ENCODE measurements at regions not wholly inside any gene's neighbourhood (a gene's known extent, or its start where the extent isn't known, plus 50 kb on each side); places are given as distances from the start of the nearest gene placed in this dataset.
A peak's percentile ranks its signal among the peaks of the same experiment; 100 is the strongest.

GRCh38 chr1:84090447-84091245 is 53.4 kb upstream of the PRKACB start:
- no peaks in the 10 kb centered on the region for H3K27me3 Mint-ChIP-seq
- peaks cover 38% of the 10 kb centered on the region for H3K4me1 Mint-ChIP-seq (ENCODE audit: low read depth)
- peak overlapping the region; percentile 58 for H3K4me3 Mint-ChIP-seq
- H3K27ac Mint-ChIP-seq, result peak overlapping the region; percentile 78
- H3K36me3 Mint-ChIP-seq (ENCODE audit: low read depth), result peaks cover 2% of the 10 kb centered on the region
- DNase-seq, result no peak
- H3K9me3 Mint-ChIP-seq, result no peaks in the 10 kb centered on the region

DNA sequence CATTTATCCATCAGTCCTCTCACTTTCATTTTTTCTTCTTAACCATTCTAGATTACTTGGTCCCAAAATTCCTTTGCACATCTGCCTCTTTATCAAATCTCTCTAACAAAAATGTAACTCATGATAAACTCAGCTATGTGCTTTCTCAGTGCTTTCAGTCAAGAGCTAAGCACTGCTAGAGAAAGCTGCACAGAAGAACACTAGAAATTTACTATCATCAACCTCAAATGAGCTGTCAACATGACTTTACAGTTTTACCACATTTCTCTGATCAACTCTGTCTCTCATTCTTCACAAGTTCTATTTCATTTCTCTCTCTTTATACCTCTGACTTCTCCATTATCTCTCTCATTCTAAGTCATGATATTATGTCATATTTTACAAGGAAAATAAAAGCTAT is 54.2 kb upstream of the PRKACB start:
- Mint-ChIP-seq H3K36me3 (ENCODE audit: low read depth) (no peaks in the 10 kb centered on the region), H3K9me3 (no peaks in the 10 kb centered on the region), H3K4me3 (no peak overlapping the region), H3K27ac (peak overlapping the region; percentile 35), H3K27me3 (no peaks in the 10 kb centered on the region), H3K4me1 (ENCODE audit: low read depth) (peaks cover 38% of the 10 kb centered on the region)
- no peak for DNase-seq

DNA sequence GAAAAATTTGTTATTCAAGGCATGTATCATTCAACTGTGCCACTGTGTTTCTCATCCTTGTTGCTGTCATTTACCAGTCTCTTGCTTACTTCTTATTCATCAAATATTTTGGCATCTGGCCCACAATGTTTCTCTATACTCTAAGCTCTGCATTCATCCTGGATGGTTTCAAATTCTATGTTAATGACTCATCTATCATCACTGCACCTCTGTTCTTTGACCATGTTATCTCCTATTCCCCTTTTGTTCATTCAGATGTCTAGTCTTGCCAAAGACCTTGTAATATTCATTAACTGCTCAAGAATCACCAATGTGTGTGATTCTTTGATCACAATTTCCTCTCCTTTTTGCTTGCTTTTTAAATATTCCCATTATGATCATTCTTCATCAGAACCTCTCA is 54.6 kb upstream of the PRKACB start:
- Mint-ChIP-seq H3K4me3 (no peak overlapping the region), H3K27me3 (no peaks in the 10 kb centered on the region), H3K4me1 (ENCODE audit: low read depth) (peaks cover 38% of the 10 kb centered on the region), H3K9me3 (no peaks in the 10 kb centered on the region), H3K36me3 (ENCODE audit: low read depth) (no peaks in the 10 kb centered on the region), H3K27ac (peak overlapping the region; percentile 35)
- DNase-seq, result no peak

DNA sequence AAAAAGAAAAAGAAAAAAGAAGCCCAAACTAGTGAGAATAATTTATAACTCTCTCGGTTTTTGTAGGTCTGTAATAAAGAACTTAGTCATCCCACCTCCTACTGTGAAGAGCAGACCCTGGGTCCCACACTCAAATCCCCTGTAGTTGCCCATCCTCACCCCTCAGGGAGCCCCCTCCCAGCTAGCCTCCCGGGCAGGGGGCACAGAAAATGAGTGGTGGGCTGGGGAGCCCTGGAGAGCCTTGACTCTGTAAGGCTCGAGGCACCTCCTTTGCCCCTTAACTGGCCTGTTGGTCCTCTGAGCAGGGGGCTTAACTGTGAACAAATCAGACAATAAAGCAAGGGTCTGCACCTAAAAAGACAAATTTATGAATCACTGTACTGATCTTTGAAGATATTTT is 57.5 kb upstream of the PRKACB start:
- Mint-ChIP-seq H3K27me3 (peaks cover 2% of the 10 kb centered on the region), H3K36me3 (ENCODE audit: low read depth) (no peaks in the 10 kb centered on the region), H3K9me3 (no peaks in the 10 kb centered on the region), H3K4me1 (ENCODE audit: low read depth) (peaks cover 30% of the 10 kb centered on the region), H3K27ac (no peak overlapping the region), H3K4me3 (no peak overlapping the region)
- no peak for DNase-seq

GRCh38 chr1:84086189-84086588 is 57.9 kb upstream of the PRKACB start:
- H3K27ac Mint-ChIP-seq, result no peak overlapping the region
- H3K9me3 Mint-ChIP-seq, result no peaks in the 10 kb centered on the region
- H3K4me3 Mint-ChIP-seq, result no peak overlapping the region
- peak; percentile 24 for DNase-seq
- H3K36me3 Mint-ChIP-seq (ENCODE audit: low read depth), result no peaks in the 10 kb centered on the region
- H3K4me1 Mint-ChIP-seq (ENCODE audit: low read depth), result peaks cover 27% of the 10 kb centered on the region
- H3K27me3 Mint-ChIP-seq, result peaks cover 2% of the 10 kb centered on the region

- Mint-ChIP-seq H3K4me1 (ENCODE audit: low read depth) (peaks cover 8% of the 10 kb centered on the region), H3K4me3 (no peak overlapping the region), H3K9me3 (no peaks in the 10 kb centered on the region), H3K27ac (no peak overlapping the region), H3K27me3 (peaks cover 5% of the 10 kb centered on the region), H3K36me3 (ENCODE audit: low read depth) (no peaks in the 10 kb centered on the region)
- DNase-seq, result no peak
Observed at GRCh38 chr1:84083307-84083706, 60.8 kb upstream of the PRKACB start.

DNA sequence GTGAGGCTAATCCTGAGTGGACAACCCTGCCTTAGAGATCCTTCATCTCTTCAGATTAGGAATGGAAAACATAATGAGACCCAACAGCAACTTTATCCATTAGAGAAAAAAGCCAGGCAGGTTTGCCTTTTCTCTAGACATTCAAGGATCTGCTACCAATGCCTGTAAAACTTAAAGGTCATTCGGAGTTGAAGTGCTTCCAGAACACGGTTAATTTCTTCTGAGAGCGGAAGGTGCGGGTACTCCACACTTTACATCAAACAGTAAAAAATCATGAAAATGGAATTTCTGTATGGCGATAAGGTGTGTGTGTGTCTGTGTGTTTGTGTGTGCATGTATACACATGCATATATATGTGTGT is 65.2 kb upstream of the PRKACB start:
- peaks cover 16% of the 10 kb centered on the region for H3K4me1 Mint-ChIP-seq (ENCODE audit: low read depth)
- no peak for DNase-seq
- peak overlapping the region; percentile 88 for H3K4me3 Mint-ChIP-seq
- peaks cover 5% of the 10 kb centered on the region for H3K27me3 Mint-ChIP-seq
- peak overlapping the region; percentile 78 for H3K27ac Mint-ChIP-seq
- peaks cover 4% of the 10 kb centered on the region for H3K36me3 Mint-ChIP-seq (ENCODE audit: low read depth)
- no peaks in the 10 kb centered on the region for H3K9me3 Mint-ChIP-seq

DNA sequence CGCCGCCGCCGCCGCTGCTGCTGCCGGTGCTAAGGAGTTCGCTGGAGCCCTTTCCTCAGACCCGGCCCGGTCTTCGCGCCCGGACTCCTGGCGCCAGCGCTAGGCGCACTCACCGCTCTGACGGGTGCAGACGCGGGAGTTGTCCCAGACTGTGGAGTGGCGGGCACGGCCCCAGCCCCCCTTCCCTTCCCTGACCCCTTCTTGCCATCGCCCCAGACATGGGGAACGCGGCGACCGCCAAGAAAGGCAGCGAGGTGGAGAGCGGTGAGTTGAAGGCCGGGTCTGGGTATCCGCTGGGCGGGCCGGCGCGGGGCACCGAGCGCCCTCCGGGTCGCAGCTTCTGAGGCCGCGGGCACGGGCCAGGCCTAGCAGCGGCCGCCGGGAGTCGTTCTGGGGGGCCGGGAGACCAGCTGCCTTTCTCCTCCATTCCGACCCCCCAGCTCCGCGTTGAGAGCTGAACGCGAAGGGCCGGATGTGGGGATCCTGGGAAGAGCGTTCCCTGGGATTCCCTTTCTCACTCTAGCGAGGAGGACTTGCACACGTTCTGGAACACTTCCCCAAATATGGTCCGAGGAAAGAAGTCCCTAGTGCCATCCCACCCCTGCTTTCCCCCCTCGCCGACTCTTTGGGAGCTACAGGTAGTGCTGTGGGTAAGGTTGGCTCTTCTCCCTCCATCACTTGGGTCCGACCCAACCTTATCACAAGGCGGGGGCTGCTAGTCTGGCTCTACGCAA is 65.8 kb upstream of the PRKACB start:
- Mint-ChIP-seq H3K9me3 (no peaks in the 10 kb centered on the region), H3K4me3 (peak overlapping the region; percentile 88), H3K4me1 (ENCODE audit: low read depth) (peaks cover 16% of the 10 kb centered on the region), H3K27me3 (peaks cover 5% of the 10 kb centered on the region), H3K27ac (peak overlapping the region; percentile 78), H3K36me3 (ENCODE audit: low read depth) (peaks cover 4% of the 10 kb centered on the region)
- no peak for DNase-seq

DNA sequence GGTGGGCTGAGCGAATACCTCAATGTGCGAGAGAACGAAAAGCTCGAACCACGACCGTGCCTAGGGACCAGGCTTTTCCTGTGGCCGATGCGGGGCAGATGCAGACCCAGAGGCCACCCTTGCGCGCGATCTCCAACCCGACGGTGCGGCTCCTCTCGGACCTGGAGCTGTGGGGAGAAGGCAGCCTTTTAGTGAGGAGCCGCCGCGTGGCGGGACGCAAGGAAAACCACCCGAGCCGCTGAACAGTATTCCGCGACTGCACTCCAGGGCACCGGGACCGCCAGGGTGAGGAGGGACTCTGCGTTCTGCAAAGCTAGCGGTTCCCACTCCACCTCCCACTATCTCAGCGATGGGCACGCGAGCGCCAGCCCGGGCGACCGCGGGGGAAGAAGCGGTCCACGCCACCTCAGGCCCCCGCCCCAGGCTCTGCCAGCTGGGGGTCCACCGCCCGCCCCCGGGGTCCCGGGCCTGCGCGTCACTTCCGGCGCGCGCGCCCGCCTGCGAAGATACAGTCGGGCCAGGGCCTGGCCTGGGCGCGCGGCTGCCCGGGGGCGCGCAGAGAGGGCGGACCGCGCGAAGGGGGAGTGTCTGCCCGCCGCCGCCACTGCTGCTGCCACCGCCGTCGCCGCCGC is 66.5 kb upstream of the PRKACB start:
- DNase-seq, result peak; percentile 88
- H3K27me3 Mint-ChIP-seq, result peaks cover 3% of the 10 kb centered on the region
- peaks cover 16% of the 10 kb centered on the region for H3K4me1 Mint-ChIP-seq (ENCODE audit: low read depth)
- H3K4me3 Mint-ChIP-seq, result peak overlapping the region; percentile 88
- H3K27ac Mint-ChIP-seq, result peak overlapping the region; percentile 90
- no peaks in the 10 kb centered on the region for H3K9me3 Mint-ChIP-seq
- H3K36me3 Mint-ChIP-seq (ENCODE audit: low read depth), result peaks cover 4% of the 10 kb centered on the region

DNA sequence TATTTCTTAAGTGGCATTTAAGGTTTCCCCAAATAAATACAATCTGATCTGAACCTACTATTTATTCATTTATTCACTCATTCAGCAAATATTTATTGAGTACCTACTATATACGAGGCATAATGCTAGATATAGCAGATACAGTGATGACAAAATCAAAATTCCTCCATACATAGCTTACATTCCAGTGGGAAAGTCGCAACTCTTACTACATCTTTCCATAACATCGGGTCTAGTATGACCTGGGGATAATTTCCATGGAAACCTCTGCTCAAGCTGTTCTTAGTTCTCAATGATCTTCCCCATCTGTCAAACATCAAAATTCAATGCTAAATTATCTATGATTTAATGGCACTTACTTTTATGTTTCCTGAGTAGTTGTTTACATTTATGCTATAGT is 70.8 kb upstream of the PRKACB start:
- Mint-ChIP-seq H3K27ac (no peak overlapping the region), H3K4me1 (ENCODE audit: low read depth) (peaks cover 8% of the 10 kb centered on the region), H3K9me3 (peaks cover 11% of the 10 kb centered on the region)

DNA sequence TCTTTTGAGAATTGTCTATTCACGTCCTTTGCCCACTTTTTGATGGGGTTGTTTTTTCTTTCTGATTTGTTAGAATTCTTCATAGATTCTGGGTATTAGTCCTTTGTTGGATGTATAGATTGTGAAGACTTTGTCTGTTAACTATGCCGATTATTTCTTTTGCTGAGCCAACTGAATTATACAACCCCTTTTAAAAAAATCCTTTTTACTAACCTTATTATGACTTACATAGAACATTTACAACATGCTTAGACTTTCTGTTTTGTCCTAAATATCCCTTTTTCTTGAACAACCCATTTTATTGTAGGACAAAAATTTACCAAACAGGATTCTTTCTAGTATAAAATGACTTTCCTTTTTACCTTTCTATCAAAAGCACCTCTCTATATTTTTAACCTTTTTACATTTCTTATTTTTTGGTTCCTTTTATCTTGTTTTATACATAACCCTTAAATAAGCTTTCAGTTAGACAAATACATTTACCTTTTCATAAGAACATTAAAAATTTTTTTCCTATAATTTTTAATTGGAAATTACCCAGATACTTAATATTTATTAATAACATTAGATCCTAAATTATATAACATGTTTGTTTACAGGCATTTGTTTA is 70.4 kb upstream of the TTLL7 start:
- Mint-ChIP-seq H3K36me3 (ENCODE audit: low read depth) (no peaks in the 10 kb centered on the region), H3K27me3 (peaks cover 38% of the 10 kb centered on the region), H3K27ac (no peak overlapping the region), H3K9me3 (peaks cover 11% of the 10 kb centered on the region), H3K4me1 (ENCODE audit: low read depth) (no peaks in the 10 kb centered on the region), H3K4me3 (no peak overlapping the region)
- no peak for DNase-seq

More for the DNA sequence above, 70.8 kb upstream of the PRKACB start:
- H3K4me3 Mint-ChIP-seq, result no peak overlapping the region
- no peak for DNase-seq
- peaks cover 11% of the 10 kb centered on the region for H3K27me3 Mint-ChIP-seq
- peaks cover 4% of the 10 kb centered on the region for H3K36me3 Mint-ChIP-seq (ENCODE audit: low read depth)

- DNase-seq, result no peak
- Mint-ChIP-seq H3K4me1 (ENCODE audit: low read depth) (no peaks in the 10 kb centered on the region), H3K27ac (no peak overlapping the region), H3K27me3 (peaks cover 39% of the 10 kb centered on the region), H3K36me3 (ENCODE audit: low read depth) (no peaks in the 10 kb centered on the region), H3K4me3 (no peak overlapping the region), H3K9me3 (no peaks in the 10 kb centered on the region)
Observed at GRCh38 chr1:84062496-84062895, 63.6 kb upstream of the TTLL7 start.

- Mint-ChIP-seq H3K4me3 (no peak overlapping the region), H3K27me3 (peaks cover 28% of the 10 kb centered on the region), H3K27ac (no peak overlapping the region), H3K9me3 (no peaks in the 10 kb centered on the region), H3K4me1 (ENCODE audit: low read depth) (no peaks in the 10 kb centered on the region), H3K36me3 (ENCODE audit: low read depth) (no peaks in the 10 kb centered on the region)
- no peak for DNase-seq
Observed at GRCh38 chr1:84061336-84061735, 62.4 kb upstream of the TTLL7 start.

DNA sequence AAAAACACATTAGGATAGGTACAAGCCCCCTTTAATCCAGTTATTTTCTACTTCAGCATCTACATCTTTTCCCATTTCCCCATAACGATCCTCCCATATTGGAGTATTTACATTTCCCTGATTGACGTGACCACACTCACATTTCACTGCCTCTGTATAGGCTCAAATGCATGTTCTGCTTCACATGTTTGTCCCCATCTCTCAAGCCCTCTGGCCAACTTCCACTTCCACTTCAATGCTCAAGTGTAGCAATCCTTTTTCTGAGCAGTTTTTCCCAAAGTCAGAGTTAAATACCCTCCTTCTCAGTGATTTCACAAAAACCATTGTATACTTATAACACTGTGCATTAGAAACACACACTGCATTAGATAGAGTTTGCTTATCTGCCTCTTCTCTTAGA is 61.8 kb upstream of the TTLL7 start:
- Mint-ChIP-seq H3K4me1 (ENCODE audit: low read depth) (no peaks in the 10 kb centered on the region), H3K4me3 (no peak overlapping the region), H3K36me3 (ENCODE audit: low read depth) (no peaks in the 10 kb centered on the region), H3K9me3 (no peaks in the 10 kb centered on the region), H3K27ac (no peak overlapping the region), H3K27me3 (peaks cover 24% of the 10 kb centered on the region)
- no peak for DNase-seq
